ENCODE measurements at regions not wholly inside any gene's neighbourhood (a gene's known extent, or its start where the extent isn't known, plus 50 kb on each side); places are given as distances from the start of the nearest gene placed in this dataset.

GRCh38 chr14:62099091-62099490, 336.9 kb downstream of the SNAPC1 start:
- DNase-seq (ENCODE audit: low spot score) = no peak
- ChIA-PET POLR2A (ENCODE audit: low non-redundant PET) (no interaction called here), CTCF (no interaction called here)
- no peak for TF ChIP-seq CTCF (conservative IDR thresholded peaks at IDR 0.05; ENCODE audit: low read depth)
- no peak overlapping the region for H3K27ac ChIP-seq

- no peak for TF ChIP-seq CTCF (conservative IDR thresholded peaks at IDR 0.05; ENCODE audit: low read depth)
- ChIA-PET CTCF (no interaction called here), POLR2A (ENCODE audit: low non-redundant PET) (no interaction called here)
- H3K27ac ChIP-seq = no peak overlapping the region
- no peak for DNase-seq (ENCODE audit: low spot score)
These were observed 339.0 kb downstream of the SNAPC1 start for GRCh38 chr14:62101189-62101588.

GRCh38 chr14:62101673-62102348, 339.6 kb downstream of the SNAPC1 start:
- POLR2A ChIA-PET (ENCODE audit: low non-redundant PET) = no interaction called here
- CTCF ChIA-PET = no interaction called here
- DNase-seq (ENCODE audit: low spot score) = no peak

GRCh38 chr14:62102349-62102725, 340.1 kb downstream of the SNAPC1 start:
- CTCF ChIA-PET = interaction anchor here (0.5 kb wide), 1 partner anchor 307 kb away, joined by 4 read pairs; no protein-coding TSS in a partner anchor
- POLR2A ChIA-PET (ENCODE audit: low non-redundant PET) = no interaction called here
- DNase-seq (ENCODE audit: low spot score) = no peak
- TF ChIP-seq CTCF (conservative IDR thresholded peaks at IDR 0.05; ENCODE audit: low read depth) = no peak
- H3K27ac ChIP-seq = no peak overlapping the region

More at GRCh38 chr14:62101673-62102348, 339.6 kb downstream of the SNAPC1 start:
- no peak overlapping the region for H3K27ac ChIP-seq
- TF ChIP-seq CTCF (conservative IDR thresholded peaks at IDR 0.05; ENCODE audit: low read depth) = no peak

GRCh38 chr14:62103464-62103863, 341.2 kb downstream of the SNAPC1 start:
- CTCF ChIA-PET = no interaction called here
- DNase-seq (ENCODE audit: low spot score) = no peak

GRCh38 chr14:62110941-62111340, 348.7 kb downstream of the SNAPC1 start:
- ChIA-PET POLR2A (ENCODE audit: low non-redundant PET) (no interaction called here), CTCF (interaction anchor here (1.5 kb wide), 1 partner anchor 16 kb away, joined by 3 read pairs; no protein-coding TSS in a partner anchor)
- TF ChIP-seq CTCF (conservative IDR thresholded peaks at IDR 0.05; ENCODE audit: low read depth) = no peak
- DNase-seq (ENCODE audit: low spot score) = no peak
- no peak overlapping the region for H3K27ac ChIP-seq

More at GRCh38 chr14:62103464-62103863, 341.2 kb downstream of the SNAPC1 start:
- TF ChIP-seq CTCF (conservative IDR thresholded peaks at IDR 0.05; ENCODE audit: low read depth) = no peak
- H3K27ac ChIP-seq = no peak overlapping the region
- POLR2A ChIA-PET (ENCODE audit: low non-redundant PET) = no interaction called here

Data from RWPE1 (cell line).